NT2/D1 (cell line): ENCODE measurements at regions not wholly inside any gene's neighbourhood (a gene's known extent, or its start where the extent isn't known, plus 50 kb on each side); places are given as distances from the start of the nearest gene placed in this dataset.

Source experiments
- DNase-seq: peaks from one replicate; pipeline ENCODE4 v3.0.0-alpha.2; 2011; ENCODE audit warnings: low read depth, low spot score
- H3K27me3 ChIP-seq: 2 replicates; pipeline ENCODE4 v1.6.0; 2011; ENCODE audit warnings: mild to moderate bottlenecking; ENCODE audit not compliant: insufficient read length, insufficient read depth
- H3K36me3 ChIP-seq: 2 replicates; pipeline ENCODE4 v1.6.1; 2011; ENCODE audit warnings: mild to moderate bottlenecking, low read length, mixed read lengths; ENCODE audit not compliant: insufficient read depth, insufficient read length
- H3K4me1 ChIP-seq: 2 replicates; pipeline ENCODE4 v1.5.1; 2011; ENCODE audit not compliant: insufficient read depth, insufficient read length
- H3K4me3 ChIP-seq: 2 replicates; pipeline ENCODE4 v1.5.1; 2011; ENCODE audit warnings: low read depth; ENCODE audit not compliant: insufficient read length
- H3K9ac ChIP-seq: 2 replicates; pipeline ENCODE4 v1.6.0; 2011; ENCODE audit warnings: low read depth; ENCODE audit not compliant: insufficient read length
- H3K9me3 ChIP-seq: 2 replicates; pipeline ENCODE4 v1.5.1; 2011; ENCODE audit warnings: mild to moderate bottlenecking, low read length; ENCODE audit not compliant: insufficient read depth
- SUZ12 ChIP-seq: IDR thresholded peaks from 2 replicates; pipeline ENCODE4 v1.6.1; 2011; ENCODE audit not compliant: insufficient read length, insufficient read depth; ENCODE audit errors: extremely low read depth
- YY1 ChIP-seq: IDR thresholded peaks from 2 replicates; pipeline ENCODE4 v1.6.1; 2011; ENCODE audit not compliant: insufficient read length, insufficient read depth
- ZNF274 ChIP-seq: IDR thresholded peaks from 2 replicates; pipeline ENCODE4 v1.6.1; 2011; ENCODE audit warnings: mild to moderate bottlenecking, low read depth, low read length

DNA sequence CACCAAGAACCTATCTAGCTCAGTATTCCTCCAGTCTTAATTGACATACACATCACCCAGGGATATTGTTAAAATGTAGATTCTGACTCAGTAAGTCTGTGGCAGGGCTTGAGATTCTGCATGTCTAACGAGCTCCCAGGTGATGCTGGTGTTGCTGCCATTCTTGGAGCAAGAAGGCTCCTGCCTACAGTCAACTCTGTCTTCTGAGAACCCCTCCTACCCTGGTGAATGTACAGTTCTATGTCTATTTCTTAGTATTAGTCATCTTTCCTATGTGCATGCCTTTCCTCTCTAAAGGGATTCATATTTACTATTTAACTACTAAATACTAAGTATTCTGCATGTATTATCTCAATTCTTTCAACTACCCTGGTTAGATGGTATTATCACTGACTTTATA lies 268.7 kb downstream of the EDEM1 start:
- no peaks in the 10 kb centered on the region for H3K9me3 ChIP-seq
- TF ChIP-seq YY1 (no peak), ZNF274 (no peak), SUZ12 (no peak)

DNA sequence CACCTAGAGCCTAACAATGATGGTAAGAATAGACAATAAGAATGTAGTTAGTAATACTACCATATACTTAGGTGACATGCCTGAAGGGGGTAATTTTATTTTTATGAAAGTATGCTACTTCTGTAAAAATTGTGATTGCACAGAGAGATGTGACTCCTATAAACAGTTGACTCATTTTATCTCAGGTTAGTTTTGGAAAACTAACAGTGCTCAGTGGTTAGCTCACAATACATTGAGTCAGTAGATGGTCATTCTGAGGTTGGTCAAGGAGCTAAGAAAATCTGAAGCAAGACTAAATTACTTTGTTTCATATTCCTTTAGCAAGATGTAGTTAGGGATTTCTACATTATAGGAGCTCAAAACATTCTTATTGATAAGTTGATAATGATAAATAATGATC lies 271.0 kb downstream of the EDEM1 start:
- H3K4me1 ChIP-seq, result no peaks in the 10 kb centered on the region
- no peak overlapping the region for H3K4me3 ChIP-seq
- H3K9ac ChIP-seq, result no peak overlapping the region
- no peaks in the 10 kb centered on the region for H3K9me3 ChIP-seq
- no peaks in the 10 kb centered on the region for H3K36me3 ChIP-seq
- H3K27me3 ChIP-seq, result no peaks in the 10 kb centered on the region
- no peak for DNase-seq
- TF ChIP-seq YY1 (no peak), ZNF274 (no peak), SUZ12 (no peak)

More for the DNA sequence above, 268.7 kb downstream of the EDEM1 start:
- Histone ChIP-seq H3K27me3 (no peaks in the 10 kb centered on the region), H3K4me3 (no peak overlapping the region), H3K4me1 (no peaks in the 10 kb centered on the region), H3K9ac (no peak overlapping the region), H3K36me3 (no peaks in the 10 kb centered on the region)
- DNase-seq, result no peak

DNA sequence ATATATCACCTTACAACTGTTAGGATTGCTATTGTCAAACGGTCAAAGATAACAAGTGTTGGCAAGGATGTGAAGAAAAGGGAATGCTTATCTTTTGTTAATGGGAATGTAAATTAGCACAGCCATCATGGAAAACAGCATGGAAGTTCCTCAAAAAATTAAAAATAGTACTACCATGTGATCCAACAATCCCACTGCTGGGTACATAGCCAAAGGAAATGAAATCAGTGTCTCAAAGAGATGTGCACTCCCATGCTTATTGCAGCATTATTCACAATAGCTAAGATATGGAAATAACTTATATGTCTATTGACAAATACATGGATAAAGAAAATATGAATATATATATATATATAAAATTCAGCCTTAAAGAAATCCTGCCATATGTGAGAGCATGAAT lies 274.6 kb downstream of the EDEM1 start:
- Histone ChIP-seq H3K4me3 (no peak overlapping the region), H3K4me1 (no peaks in the 10 kb centered on the region), H3K36me3 (no peaks in the 10 kb centered on the region), H3K9ac (no peak overlapping the region), H3K9me3 (no peaks in the 10 kb centered on the region), H3K27me3 (no peaks in the 10 kb centered on the region)
- TF ChIP-seq YY1, result no peak
- no peak for TF ChIP-seq ZNF274
- TF ChIP-seq SUZ12, result no peak
- DNase-seq, result no peak

- Histone ChIP-seq H3K36me3 (no peaks in the 10 kb centered on the region), H3K9me3 (no peaks in the 10 kb centered on the region), H3K4me3 (no peak overlapping the region), H3K4me1 (no peaks in the 10 kb centered on the region), H3K27me3 (no peaks in the 10 kb centered on the region), H3K9ac (no peak overlapping the region)
- DNase-seq, result no peak
- TF ChIP-seq ZNF274 (no peak), YY1 (no peak), SUZ12 (no peak)
Observed at GRCh38 chr3:5463991-5464390, 276.5 kb downstream of the EDEM1 start.

DNA sequence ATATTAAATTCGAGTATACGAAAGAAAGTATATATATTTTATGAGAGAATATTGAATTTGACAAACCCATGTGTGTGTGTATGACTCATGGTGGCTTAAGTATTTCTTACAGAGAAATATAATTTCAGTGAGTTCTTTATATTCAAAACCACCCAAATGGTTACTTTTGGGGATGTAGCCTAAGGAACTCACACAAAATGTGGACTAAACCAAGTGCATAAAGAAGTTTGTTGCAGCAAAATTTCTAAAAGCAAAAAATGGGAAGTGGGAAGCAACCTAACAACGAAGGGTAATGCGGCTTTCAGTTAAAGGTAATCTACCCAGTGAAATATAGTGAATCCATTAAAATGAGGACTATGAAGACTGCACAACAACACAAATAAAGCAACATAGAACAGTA lies 277.1 kb downstream of the EDEM1 start:
- Histone ChIP-seq H3K36me3 (no peaks in the 10 kb centered on the region), H3K27me3 (no peaks in the 10 kb centered on the region), H3K9me3 (no peaks in the 10 kb centered on the region), H3K4me1 (no peaks in the 10 kb centered on the region), H3K4me3 (no peak overlapping the region), H3K9ac (no peak overlapping the region)
- no peak for DNase-seq
- TF ChIP-seq SUZ12 (no peak), ZNF274 (no peak), YY1 (no peak)

- no peak overlapping the region for H3K4me3 ChIP-seq
- no peak overlapping the region for H3K9ac ChIP-seq
Observed at GRCh38 chr3:5465183-5465582, 277.7 kb downstream of the EDEM1 start.

GRCh38 chr3:5466065-5466464 lies 278.6 kb downstream of the EDEM1 start:
- no peaks in the 10 kb centered on the region for H3K27me3 ChIP-seq
- no peaks in the 10 kb centered on the region for H3K4me1 ChIP-seq
- DNase-seq, result no peak
- H3K36me3 ChIP-seq, result no peaks in the 10 kb centered on the region
- no peak overlapping the region for H3K9ac ChIP-seq
- no peak for TF ChIP-seq SUZ12
- TF ChIP-seq ZNF274, result no peak
- no peak for TF ChIP-seq YY1
- H3K4me3 ChIP-seq, result no peak overlapping the region
- no peaks in the 10 kb centered on the region for H3K9me3 ChIP-seq

More at GRCh38 chr3:5465183-5465582, 277.7 kb downstream of the EDEM1 start:
- TF ChIP-seq ZNF274, result no peak
- no peak for TF ChIP-seq SUZ12
- TF ChIP-seq YY1, result no peak
- Histone ChIP-seq H3K4me1 (no peaks in the 10 kb centered on the region), H3K27me3 (no peaks in the 10 kb centered on the region), H3K36me3 (no peaks in the 10 kb centered on the region), H3K9me3 (no peaks in the 10 kb centered on the region)
- no peak for DNase-seq
